ENCODE measurements at regions not wholly inside any gene's neighbourhood (a gene's known extent, or its start where the extent isn't known, plus 50 kb on each side); places are given as distances from the start of the nearest gene placed in this dataset.

DNA sequence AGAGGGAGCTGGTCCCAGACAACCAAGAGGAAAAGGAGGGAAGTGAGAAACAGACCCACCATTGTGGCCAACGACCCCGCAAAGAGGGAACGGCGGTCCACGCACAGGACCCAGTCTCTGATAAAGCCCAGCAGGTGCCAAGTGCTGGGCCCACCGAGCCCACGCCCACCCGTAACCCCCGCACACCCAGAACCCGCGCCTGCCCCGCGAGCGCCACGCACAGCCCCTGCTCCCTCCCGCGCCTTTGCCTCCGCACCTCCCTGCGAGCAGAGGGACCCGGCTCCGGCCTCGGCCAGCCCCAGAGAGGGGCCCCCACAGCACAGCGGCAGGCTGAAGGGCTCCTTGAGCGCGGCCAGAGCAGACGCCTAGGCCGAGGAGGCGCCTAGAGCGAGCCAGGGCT lies 1192.2 kb downstream of the PCDH17 start:
- TF ChIP-seq PAX5 (IDR thresholded peaks at IDR 0.05; ENCODE audit: insufficient read depth, low read length, severe bottlenecking) (no peak), POLR2AphosphoS5 (IDR thresholded peaks at IDR 0.05; ENCODE audit: low read depth, low read length) (no peak), POLR2A (IDR thresholded peaks at IDR 0.05; ENCODE audit: low read depth, low read length) (no peak), TAF1 (IDR thresholded peaks at IDR 0.05; ENCODE audit: low read depth, low read length) (no peak), SPI1 (IDR thresholded peaks at IDR 0.05; ENCODE audit: low read depth, low read length) (no peak)

All from GM12891 (cell line).